Neural cell (in vitro differentiated cells): ENCODE measurements at regions not wholly inside any gene's neighbourhood (a gene's known extent, or its start where the extent isn't known, plus 50 kb on each side); places are given as distances from the start of the nearest gene placed in this dataset.

Experiments
- H2AFZ ChIP-seq: fragments of 200-600, 300-800 bp; sonication (generic), shearing (Covaris generic); 2 replicates; pipeline ENCODE4 v1.6.0; 2014; ENCODE audit warnings: low read depth, mild to moderate bottlenecking, antibody characterized with exemption, low read length, moderate library complexity
- H3F3A ChIP-seq: fragments of 200-600 bp; shearing (Covaris generic); 2 replicates; pipeline ENCODE4 v1.6.1; 2016; ENCODE audit warnings: mild to moderate bottlenecking, moderate library complexity, mixed read lengths, antibody characterized with exemption, low read length; ENCODE audit not compliant: insufficient read depth, poor library complexity, severe bottlenecking
- H3K27ac ChIP-seq: fragments of 200-600, 300-800 bp; sonication (generic), shearing (Covaris generic); 2 replicates; pipeline ENCODE4 v1.5.1; 2014; ENCODE audit warnings: mild to moderate bottlenecking, low read length, moderate library complexity
- H3K27me3 ChIP-seq: fragments of 300-800, 200-600 bp; sonication (generic), shearing (Covaris generic); 2 replicates; pipeline ENCODE4 v1.6.0; 2014; ENCODE audit warnings: mild to moderate bottlenecking, low read depth, low read length, moderate library complexity; ENCODE audit not compliant: insufficient read depth
- H3K36me3 ChIP-seq: fragments of 300-800, 200-600 bp; sonication (generic), shearing (Covaris generic); 2 replicates; pipeline ENCODE4 v1.5.1; 2014; ENCODE audit warnings: mild to moderate bottlenecking, antibody characterized with exemption, low read length, moderate library complexity; ENCODE audit not compliant: insufficient read depth
- H3K4me2 ChIP-seq: fragments of 300-800, 200-600 bp; sonication (generic), shearing (Covaris generic); 2 replicates; pipeline ENCODE4 v1.6.0; 2014; ENCODE audit warnings: mild to moderate bottlenecking, low read length
- H3K4me3 ChIP-seq: fragments of 300-800, 200-600 bp; sonication (generic), shearing (Covaris generic); 2 replicates; pipeline ENCODE4 v1.5.1; 2014; ENCODE audit warnings: mild to moderate bottlenecking, low read length, moderate library complexity
- H3K79me2 ChIP-seq: fragments of 200-600 bp; shearing (Covaris generic); replicated peaks from 2 replicates; pipeline ENCODE4 v1.6.0; 2014; ENCODE audit warnings: mild to moderate bottlenecking, low read length, moderate library complexity; ENCODE audit not compliant: insufficient read depth
- H3K9ac ChIP-seq: fragments of 300-800, 200-600 bp; sonication (generic), shearing (Covaris generic); 2 replicates; pipeline ENCODE4 v1.6.1; 2016; ENCODE audit warnings: mild to moderate bottlenecking, low read length, mixed read lengths
- H3K9me2 ChIP-seq: fragments of 200-600 bp; shearing (Covaris generic); 2 replicates; pipeline ENCODE4 v1.6.1; 2016; ENCODE audit warnings: mild to moderate bottlenecking, low read length, mixed read lengths; ENCODE audit not compliant: insufficient read depth
- H3K9me3 ChIP-seq: fragments of 200-600, 300-800 bp; sonication (generic), shearing (Covaris generic); 2 replicates; pipeline ENCODE4 v1.6.1; 2016; ENCODE audit warnings: mild to moderate bottlenecking, mixed run types, low read length, moderate library complexity, mixed read lengths
- H4K20me1 ChIP-seq: fragments of 200-600 bp; shearing (Covaris generic); 2 replicates; pipeline ENCODE4 v1.6.1; 2016; ENCODE audit warnings: mild to moderate bottlenecking, mixed run types; ENCODE audit not compliant: insufficient read depth
- EP300 ChIP-seq: fragments of 450-650 bp; conservative IDR thresholded peaks from 2 replicates; pipeline ENCODE4 v1.6.1; 2014; ENCODE audit warnings: antibody characterized with exemption, mild to moderate bottlenecking, moderate library complexity; ENCODE audit not compliant: poor library complexity, severe bottlenecking
- EZH2 ChIP-seq: fragments of 200-600, 300-800 bp; shearing (Covaris generic), sonication (generic); IDR thresholded peaks from 2 replicates; pipeline ENCODE4 v1.6.1; 2014; ENCODE audit warnings: antibody characterized with exemption, low read length, borderline replicate concordance, mild to moderate bottlenecking; ENCODE audit not compliant: insufficient read depth, poor library complexity, severe bottlenecking
- MXI1 ChIP-seq: fragments of 450-650 bp; conservative IDR thresholded peaks from 2 replicates; pipeline ENCODE4 v1.6.1; 2014; ENCODE audit warnings: antibody characterized with exemption, mild to moderate bottlenecking; ENCODE audit not compliant: poor library complexity, severe bottlenecking
- POLR2AphosphoS5 ChIP-seq: IDR thresholded peaks from 2 replicates; pipeline ENCODE4 v1.6.1; 2012
- RAD21 ChIP-seq: fragments of 450-650 bp; conservative IDR thresholded peaks from 2 replicates; pipeline ENCODE4 v1.6.1; 2014; ENCODE audit warnings: antibody characterized with exemption, mild to moderate bottlenecking, moderate library complexity
- REST ChIP-seq: IDR thresholded peaks from 2 replicates; pipeline ENCODE4 v1.6.1; 2012; ENCODE audit warnings: borderline replicate concordance
- SMC3 ChIP-seq: fragments of 450-650 bp; conservative IDR thresholded peaks from 2 replicates; pipeline ENCODE4 v1.6.1; 2014; ENCODE audit warnings: antibody characterized with exemption, mild to moderate bottlenecking, moderate library complexity; ENCODE audit not compliant: poor library complexity
- TAF1 ChIP-seq: IDR thresholded peaks from 2 replicates; pipeline ENCODE4 v1.6.1; 2012; ENCODE audit warnings: low read depth
- TF ChIP-seq, protein P1 (sequence below): fragments of 450-650 bp; IDR thresholded peaks from 2 replicates; pipeline ENCODE4 v1.5.1; 2014; ENCODE audit warnings: antibody characterized with exemption, mild to moderate bottlenecking, moderate library complexity; ENCODE audit not compliant: poor library complexity, severe bottlenecking

GRCh38 chr6:10202581-10202980, 212.3 kb downstream of the TFAP2A start (continued):
- TF ChIP-seq EP300: no peak

GRCh38 chr6:10201606-10202510, 213.0 kb downstream of the TFAP2A start:
- no peak overlapping the region for H2AFZ ChIP-seq
- no peaks in the 10 kb centered on the region for H3K27me3 ChIP-seq
- H3K4me3 ChIP-seq: no peak overlapping the region
- no peaks in the 10 kb centered on the region for H3K79me2 ChIP-seq
- H3F3A ChIP-seq: no peaks in the 10 kb centered on the region
- H3K27ac ChIP-seq: no peak overlapping the region
- TF ChIP-seq EZH2 (no peak), POLR2AphosphoS5 (no peak), RAD21 (no peak), REST (no peak), MXI1 (no peak)
- TF ChIP-seq, protein P1, sequence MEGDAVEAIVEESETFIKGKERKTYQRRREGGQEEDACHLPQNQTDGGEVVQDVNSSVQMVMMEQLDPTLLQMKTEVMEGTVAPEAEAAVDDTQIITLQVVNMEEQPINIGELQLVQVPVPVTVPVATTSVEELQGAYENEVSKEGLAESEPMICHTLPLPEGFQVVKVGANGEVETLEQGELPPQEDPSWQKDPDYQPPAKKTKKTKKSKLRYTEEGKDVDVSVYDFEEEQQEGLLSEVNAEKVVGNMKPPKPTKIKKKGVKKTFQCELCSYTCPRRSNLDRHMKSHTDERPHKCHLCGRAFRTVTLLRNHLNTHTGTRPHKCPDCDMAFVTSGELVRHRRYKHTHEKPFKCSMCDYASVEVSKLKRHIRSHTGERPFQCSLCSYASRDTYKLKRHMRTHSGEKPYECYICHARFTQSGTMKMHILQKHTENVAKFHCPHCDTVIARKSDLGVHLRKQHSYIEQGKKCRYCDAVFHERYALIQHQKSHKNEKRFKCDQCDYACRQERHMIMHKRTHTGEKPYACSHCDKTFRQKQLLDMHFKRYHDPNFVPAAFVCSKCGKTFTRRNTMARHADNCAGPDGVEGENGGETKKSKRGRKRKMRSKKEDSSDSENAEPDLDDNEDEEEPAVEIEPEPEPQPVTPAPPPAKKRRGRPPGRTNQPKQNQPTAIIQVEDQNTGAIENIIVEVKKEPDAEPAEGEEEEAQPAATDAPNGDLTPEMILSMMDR: no peak
- no peaks in the 10 kb centered on the region for H3K9me2 ChIP-seq
- no peak overlapping the region for H3K4me2 ChIP-seq
- H4K20me1 ChIP-seq: no peaks in the 10 kb centered on the region
- H3K36me3 ChIP-seq: no peaks in the 10 kb centered on the region
- no peaks in the 10 kb centered on the region for H3K9me3 ChIP-seq
- no peak overlapping the region for H3K9ac ChIP-seq

- Histone ChIP-seq H3K27ac (no peak overlapping the region), H3K9me3 (no peaks in the 10 kb centered on the region), H3K36me3 (no peaks in the 10 kb centered on the region), H3K4me3 (no peak overlapping the region), H3K4me2 (no peak overlapping the region), H3F3A (no peaks in the 10 kb centered on the region), H3K79me2 (no peaks in the 10 kb centered on the region), H3K9ac (no peak overlapping the region), H2AFZ (no peak overlapping the region), H3K27me3 (no peaks in the 10 kb centered on the region), H4K20me1 (no peaks in the 10 kb centered on the region), H3K9me2 (no peaks in the 10 kb centered on the region)
- TF ChIP-seq SMC3 (no peak), POLR2AphosphoS5 (no peak), TAF1 (no peak), MXI1 (no peak), EZH2 (no peak), RAD21 (no peak)
Observed at GRCh38 chr6:10196090-10196489, 218.8 kb downstream of the TFAP2A start.
